Left ventricle myocardium superior (tissue), 1 donor: ENCODE measurements at regions not wholly inside any gene's neighbourhood (a gene's known extent, or its start where the extent isn't known, plus 50 kb on each side); places are given as distances from the start of the nearest gene placed in this dataset.
"Not testable (repeated sequence)": the region's sequence is repeated elsewhere in the genome, so short reads cannot be mapped to it uniquely, and the experiment has no call there.

Experiments
- ATAC-seq: fragments of 200-7000 bp; cut with Tn5 transposase; one replicate; pipeline ENCODE4 v1.9.1; 2020; ENCODE audit warnings: mild to moderate bottlenecking, moderate library complexity
- DNase-seq: peaks from one replicate; pipeline ENCODE4 v3.0.0-alpha.2; 2020
- intact Hi-C: fragments of 100-400 bp; cut with micrococcal nuclease; formaldehyde crosslinking; loops from one replicate; pipeline ENCODE4 v1.11.0; 2022
- donor health status: DM: no; HTN: yes; CAD: no; lungs with severe emphysema.

DNA sequence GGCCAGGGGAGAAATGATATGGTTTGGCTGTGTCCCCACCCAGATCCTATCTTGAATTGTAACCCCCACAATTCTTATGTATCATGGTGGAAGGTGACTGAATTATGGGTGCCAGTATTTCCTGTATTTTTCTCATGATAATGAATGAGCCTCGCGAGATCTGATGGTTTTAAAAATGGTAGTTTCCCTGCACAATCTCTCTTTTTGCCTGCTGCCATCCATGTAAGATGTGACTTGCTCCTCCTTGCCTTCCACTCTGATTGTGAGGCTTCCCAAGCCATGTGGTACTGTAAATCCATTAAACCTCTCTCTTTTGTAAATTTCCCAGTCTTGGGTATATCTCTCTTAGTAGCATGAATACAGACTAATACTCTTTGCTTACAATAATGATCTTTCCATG lies 1453.9 kb upstream of the B3GALT2 start:
- DNase-seq (no peak), ATAC-seq (no peak)
- intact Hi-C loops, result no loop called here

DNA sequence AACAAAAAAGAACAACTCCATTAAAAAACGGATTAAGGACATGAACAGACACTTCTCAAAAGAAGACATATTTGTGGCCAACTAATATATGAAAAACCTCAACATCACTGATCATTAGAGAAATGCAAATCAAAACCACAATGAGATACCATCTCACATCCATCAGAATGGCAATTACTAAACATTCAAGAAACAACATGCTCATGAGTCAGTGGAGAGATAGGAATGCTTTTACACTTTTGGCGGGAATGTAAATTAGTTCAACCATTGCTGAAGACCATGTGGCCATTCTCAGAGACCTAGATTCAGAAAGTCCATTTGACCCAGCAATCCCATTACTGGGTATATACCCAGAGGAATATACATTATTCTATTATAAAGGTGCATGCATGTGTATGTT lies 1442.6 kb upstream of the B3GALT2 start:
- DNase-seq (no peak), ATAC-seq (no peak)
- intact Hi-C loops, result no loop called here

DNA sequence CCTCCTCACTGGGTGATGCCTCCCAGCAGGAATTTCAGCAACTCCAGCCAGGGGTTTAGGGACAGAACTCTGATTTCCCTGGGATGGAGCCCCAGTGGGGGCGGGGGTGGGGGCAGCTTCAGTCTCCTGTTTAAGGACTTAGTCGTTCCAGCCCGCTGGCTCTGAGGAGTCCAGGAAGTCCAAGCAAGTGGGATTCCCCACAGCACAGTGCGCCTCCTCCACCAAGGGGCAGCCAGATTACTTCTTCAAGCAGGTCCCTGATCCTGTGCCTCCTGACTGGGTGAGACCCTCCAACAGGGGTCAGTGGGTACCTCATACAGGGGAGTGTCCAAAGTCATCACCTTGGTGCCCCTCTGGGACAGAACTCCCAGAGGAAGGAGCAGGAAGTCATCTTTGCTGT lies 1438.4 kb upstream of the B3GALT2 start:
- intact Hi-C loops, result no loop called here
- no peak for ATAC-seq
- DNase-seq, result no peak

DNA sequence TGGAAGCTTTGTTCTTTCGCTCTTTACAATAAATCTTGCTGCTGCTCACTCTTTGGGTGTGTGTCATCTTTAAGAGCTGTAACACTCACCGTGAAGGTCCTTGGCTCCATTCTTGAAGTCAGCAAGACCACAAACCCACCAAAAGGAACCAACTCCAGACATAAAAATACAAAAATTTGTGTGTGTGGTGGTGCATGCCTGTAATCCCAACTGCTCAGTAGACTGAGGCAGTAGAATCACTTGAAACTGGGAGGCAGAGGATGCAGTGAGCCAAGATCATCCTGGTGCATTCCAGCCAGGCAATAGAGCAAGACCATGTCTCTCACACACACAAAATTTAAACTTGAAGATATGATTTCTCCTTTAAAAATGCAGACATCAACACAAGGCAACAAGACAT lies 1431.7 kb upstream of the B3GALT2 start:
- no peak for ATAC-seq
- no peak for DNase-seq
- intact Hi-C loops, result no loop called here

DNA sequence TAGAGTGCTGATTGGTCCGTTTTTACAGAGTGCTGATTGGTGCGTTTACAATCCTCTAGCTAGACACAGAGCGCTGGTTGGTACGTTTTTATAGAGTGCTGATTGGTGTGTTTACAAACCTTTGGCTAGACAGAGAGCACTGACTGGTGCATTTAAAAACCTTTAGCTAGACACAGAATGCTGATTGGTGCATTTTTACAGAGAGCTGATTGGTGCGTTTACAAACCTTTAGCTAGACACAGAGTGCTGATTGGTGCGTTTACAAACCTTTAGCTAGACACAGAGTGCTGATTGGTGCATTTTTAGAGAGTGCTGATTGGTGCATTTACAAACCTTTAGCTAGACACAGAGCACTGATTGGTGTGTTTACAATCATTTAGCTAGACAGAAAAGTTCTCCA lies 1430.9 kb upstream of the B3GALT2 start:
- ATAC-seq, intact Hi-C loops, DNase-seq: not testable (repeated sequence)

DNA sequence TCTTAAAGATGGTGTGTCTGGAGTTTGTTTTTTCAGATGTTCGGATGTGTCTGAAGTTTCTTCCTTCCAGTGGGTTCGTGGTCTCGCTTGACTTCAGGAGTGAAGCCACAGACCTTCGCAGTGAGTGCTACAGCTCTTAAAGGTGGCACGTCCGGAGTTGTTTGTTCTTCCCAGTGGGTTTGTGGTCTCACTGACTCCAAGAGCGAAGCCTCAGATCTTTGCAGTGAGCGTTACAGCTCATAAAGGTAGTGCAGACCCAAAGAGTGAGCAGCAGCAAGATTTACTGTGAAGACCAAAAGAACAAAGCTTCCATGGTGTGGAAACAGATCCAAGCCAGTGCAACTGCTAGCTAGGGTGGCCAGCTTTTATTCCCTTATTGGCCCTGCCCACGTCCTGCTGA lies 1430.4 kb upstream of the B3GALT2 start:
- ATAC-seq, result no peak
- DNase-seq, result no peak
- intact Hi-C loops, result no loop called here

DNA sequence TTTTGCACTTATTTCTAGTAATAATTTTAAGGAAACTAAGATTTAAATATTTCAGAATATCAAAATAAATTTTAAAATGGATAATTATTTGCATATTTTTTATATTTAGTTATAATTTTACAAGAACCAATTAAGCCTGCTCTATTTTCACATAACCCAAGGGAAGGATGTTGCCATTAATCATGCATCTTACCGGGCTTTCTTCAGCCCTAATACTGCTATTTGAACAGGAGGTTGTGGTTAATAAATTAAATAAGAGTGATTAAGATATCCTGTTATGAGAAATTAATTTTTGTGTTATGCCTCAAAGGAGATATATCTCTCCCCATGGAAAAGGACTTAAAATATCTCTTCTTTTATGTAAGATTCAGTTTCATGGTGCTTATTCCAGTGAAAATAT lies 1415.8 kb upstream of the B3GALT2 start:
- no peak for ATAC-seq
- no peak for DNase-seq
- intact Hi-C loops, result no loop called here

DNA sequence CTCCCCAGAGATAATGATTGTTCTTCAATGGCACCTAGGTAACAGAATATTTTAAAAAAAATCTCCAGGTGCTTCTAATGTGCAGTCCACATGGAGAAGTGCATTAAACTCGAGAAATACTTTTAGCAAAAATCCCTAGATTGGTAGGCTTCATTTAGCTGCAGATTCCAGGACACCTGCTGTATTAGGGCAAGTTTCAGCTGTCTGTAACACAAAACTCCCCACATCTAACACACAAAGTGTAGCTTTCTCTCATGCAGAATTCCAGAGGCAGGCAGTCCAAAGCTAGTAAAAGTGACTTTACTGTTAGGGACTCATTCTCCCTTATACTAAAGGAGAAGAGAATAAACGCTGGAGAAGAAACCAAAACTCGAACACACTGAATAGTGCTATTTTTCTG lies 1414.3 kb upstream of the B3GALT2 start:
- DNase-seq (no peak), ATAC-seq (no peak)

DNA sequence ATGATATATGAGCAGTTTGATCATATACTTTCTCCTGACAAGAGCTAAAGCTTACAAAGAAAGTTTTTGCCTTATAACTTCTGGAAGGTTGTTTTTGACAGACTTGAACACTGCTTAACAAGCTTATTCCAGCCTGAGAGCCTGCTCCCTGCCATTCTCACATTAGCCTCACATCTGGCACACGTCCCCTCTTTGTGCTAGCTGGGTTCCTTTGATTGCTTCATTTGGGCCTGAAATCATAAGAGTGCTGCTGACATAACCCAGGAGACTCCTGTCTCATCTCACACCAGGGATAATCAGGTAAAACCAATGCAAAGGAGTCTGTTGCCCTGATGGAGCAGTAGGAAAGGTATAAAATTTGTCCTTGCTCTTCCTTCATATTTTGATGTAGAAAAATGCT lies 1411.7 kb upstream of the B3GALT2 start:
- intact Hi-C loops, result no loop called here
- peak; percentile 38 for ATAC-seq

More for the DNA sequence above, 1414.3 kb upstream of the B3GALT2 start:
- intact Hi-C loops, result no loop called here

DNA sequence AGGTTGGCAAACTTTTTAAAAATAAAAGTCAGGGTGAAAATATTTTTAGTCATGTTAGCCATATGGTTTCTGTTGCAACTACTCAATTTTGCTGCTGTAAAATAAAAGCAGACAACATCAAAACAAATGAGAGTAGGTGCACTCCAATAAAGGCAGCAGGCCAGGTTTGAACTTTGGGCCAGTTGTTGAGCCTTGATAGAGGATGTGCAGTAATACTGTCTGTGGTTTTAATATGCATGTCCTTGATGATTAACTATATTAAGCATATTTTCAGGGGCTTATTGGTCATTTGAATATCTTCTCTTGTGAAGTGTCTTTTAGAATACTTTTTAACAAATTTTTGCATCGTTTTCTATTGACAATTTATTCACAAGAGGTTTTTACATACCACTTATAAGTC lies 1399.9 kb upstream of the B3GALT2 start:
- intact Hi-C loops, result no loop called here
- ATAC-seq (no peak), DNase-seq (no peak)

More for the DNA sequence above, 1411.7 kb upstream of the B3GALT2 start:
- peak; percentile 29 for DNase-seq

DNA sequence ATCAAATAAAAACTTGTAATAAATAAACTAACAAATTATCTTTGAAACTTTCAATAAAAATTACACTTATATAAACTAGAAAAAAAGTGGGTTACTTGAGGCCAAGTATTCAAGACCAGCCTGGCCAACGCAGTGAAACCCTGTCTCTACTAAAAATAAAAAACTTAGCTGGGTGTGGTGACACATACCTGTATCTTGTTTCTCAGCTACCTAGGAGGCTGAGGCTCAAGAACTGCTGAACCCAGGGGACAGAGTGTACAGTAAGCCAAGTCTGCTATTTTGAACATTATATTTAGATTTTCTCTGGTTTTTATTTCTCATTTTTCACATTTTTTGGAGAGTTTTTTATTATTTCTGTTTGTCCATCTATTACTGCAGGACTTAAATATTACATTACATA lies 1397.6 kb upstream of the B3GALT2 start:
- ATAC-seq (no peak), DNase-seq (no peak)
- intact Hi-C loops, result no loop called here

DNA sequence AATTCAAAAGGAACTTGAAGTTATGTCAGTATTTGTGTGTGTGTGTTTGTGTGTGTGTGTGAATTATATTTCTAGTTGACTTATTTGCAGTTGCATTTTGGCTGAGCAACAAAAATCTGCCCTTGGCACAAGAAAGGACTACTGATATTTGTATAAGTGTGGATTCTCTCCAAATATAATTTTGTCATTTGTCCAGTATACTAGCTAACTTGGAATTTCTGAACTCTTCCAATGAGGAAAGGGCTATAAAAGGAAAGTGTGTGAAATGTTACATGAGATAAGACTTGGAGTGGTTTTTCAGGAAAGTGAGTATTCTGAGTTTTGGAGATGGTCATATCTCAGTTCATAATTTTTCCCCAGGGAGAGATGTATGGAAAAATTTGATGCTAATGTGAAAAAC lies 1384.1 kb upstream of the B3GALT2 start:
- DNase-seq, result no peak
- ATAC-seq, result no peak
- intact Hi-C loops, result no loop called here

DNA sequence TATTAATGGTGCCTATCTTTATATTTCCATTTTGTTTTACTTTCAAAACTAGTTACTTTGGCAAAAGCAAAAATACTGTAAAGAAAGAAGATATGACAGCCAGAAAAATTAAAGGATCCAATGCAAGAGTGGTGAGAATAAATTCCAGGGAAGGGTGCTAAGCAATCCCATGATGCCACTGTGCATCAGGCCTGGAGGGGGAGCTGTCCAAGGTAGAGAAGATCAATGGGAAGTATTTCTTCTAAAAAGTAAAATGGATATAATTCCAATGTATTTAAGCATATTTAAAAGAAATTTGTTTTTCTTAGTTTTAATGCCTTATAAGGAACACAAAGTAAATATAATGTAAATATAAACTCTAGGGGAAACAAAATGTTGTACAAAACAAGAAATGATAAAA lies 1382.2 kb upstream of the B3GALT2 start:
- DNase-seq, result no peak
- no peak for ATAC-seq

DNA sequence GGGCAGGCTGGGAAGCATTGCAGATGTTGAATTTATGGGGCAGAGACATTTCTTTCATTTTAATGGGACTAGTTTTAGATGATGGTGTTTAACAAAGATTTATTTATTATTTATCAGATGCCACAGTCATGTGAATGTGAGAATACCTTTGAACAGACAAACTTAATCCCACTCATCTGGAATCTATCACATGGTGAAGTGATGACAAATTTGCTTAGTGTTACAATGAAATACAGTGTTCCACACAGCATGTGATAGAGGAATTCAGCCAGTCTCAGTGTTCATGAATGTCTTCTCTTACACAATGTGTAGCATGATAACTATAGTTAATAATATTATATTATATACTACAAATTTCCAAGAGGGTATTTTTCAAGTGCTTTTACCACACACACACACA lies 1361.7 kb upstream of the B3GALT2 start:
- no peak for ATAC-seq
- intact Hi-C loops, result no loop called here
- no peak for DNase-seq

More for the DNA sequence above, 1382.2 kb upstream of the B3GALT2 start:
- intact Hi-C loops, result no loop called here

DNA sequence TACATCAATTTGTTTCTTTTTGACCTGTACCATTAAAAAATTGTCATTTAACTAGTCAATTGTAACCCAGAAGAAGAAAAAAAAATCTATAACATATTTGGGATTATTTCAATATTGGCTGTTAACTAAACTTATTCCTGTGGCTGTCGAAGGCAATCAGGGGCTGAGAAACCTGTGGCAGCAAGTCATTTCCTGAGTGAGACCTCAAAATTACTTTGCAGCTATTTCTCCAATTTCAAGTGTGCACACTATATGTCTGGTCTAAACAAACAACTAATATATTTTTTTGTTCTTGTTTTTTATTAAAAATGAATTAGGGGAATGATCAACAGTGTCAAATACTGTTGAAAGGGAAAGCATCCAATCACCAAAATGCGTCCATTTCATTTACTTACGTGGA lies 1357.6 kb upstream of the B3GALT2 start:
- DNase-seq (no peak), ATAC-seq (no peak)
- intact Hi-C loops, result no loop called here

DNA sequence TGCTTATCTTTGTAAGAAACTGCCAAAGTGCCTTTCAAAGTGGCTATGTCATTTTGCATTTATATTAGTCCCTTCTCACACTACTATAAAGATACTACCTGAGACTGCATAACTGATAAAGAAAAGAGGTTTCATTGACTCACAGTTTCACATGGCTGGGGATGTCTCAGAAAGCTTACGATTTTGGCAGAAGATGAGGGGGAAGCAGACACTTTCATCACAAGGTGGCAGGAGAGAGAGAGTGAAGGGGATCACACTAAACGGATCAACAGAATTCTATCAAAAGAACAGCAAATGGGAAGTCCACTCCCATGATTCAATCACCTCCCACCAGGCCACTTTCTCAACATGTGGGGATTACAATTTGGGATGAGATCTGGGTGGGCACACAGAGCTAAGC lies 1352.0 kb upstream of the B3GALT2 start:
- ATAC-seq (no peak), DNase-seq (no peak)
- intact Hi-C loops, result no loop called here

DNA sequence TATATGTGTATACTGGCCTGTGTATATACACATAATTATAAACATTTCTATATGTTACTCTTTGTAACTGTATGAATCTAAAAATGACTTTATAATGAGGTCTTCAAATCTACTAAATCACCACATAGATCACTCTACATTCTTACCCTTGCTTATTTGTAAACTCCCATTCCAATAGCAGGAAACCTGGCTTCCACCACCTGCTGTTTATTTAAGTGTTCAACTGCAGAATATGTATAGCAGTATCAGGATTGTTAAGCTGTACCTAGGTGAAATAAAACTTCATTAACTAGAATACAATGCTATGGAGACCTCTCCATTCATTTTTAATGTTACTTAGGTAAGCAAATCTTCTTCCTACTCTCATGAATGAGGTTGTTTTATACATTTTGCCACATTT lies 1351.1 kb upstream of the B3GALT2 start:
- ATAC-seq, result no peak
- no peak for DNase-seq
- intact Hi-C loops, result no loop called here

DNA sequence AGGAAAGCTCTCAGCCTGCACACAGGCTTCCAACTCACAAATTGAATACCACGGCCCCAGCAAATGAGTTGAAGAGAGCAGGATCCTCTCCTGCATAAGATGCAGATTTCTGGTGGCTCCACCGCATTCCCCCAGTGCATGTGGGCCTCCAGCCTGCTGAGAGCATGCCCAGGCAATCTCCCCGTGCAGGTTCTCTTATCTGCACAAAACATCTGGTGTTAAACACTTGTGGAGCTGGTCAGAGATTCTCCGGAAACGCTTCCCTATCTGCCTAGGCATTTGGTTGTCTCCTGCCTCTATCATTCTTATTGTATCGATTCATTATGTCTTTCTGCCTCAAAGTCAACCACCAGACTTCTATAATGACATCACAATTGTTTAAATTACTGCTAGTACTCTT lies 1349.0 kb upstream of the B3GALT2 start:
- intact Hi-C loops, result no loop called here
- DNase-seq (no peak), ATAC-seq (no peak)

DNA sequence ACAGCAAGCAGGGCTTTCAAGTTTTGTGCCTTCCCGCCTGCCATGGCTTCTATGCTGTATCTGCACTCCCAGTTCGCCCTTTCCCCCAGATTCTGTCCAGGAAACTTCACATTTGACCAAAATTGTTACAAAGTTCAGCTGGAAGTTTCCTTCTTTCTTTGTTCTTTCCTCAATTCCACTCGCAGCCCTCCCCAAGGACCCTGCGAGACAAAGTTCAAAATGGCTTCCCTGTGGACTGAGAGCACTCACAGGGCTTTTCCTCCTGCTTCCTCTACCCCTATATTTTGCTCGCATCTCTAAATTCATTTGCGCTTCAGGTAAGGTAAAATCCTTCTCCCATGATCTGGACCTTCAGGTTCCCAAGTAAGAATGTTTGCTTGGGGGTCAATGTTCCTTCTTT lies 1348.4 kb upstream of the B3GALT2 start:
- DNase-seq, result no peak
- intact Hi-C loops, result no loop called here
- no peak for ATAC-seq

DNA sequence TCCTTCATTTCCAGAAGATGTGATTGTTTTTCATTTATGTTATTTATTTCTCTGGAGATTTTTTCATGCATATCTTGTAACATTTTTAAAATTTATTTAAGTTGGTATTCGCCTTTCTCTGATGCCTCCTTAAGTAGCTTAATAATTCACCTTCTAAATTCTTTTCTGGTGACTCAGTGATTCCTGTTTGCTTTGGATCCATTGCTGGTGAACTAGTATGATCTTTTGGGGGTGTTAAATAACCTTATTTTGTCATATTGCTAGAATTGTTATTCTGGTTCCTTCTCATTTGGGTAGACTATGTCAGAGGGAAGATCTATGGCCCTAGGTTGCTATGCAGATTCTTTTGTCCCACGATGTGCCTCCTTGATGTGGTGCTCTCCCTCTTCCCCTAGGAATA lies 1347.2 kb upstream of the B3GALT2 start:
- intact Hi-C loops, result no loop called here
- ATAC-seq (no peak), DNase-seq (no peak)

DNA sequence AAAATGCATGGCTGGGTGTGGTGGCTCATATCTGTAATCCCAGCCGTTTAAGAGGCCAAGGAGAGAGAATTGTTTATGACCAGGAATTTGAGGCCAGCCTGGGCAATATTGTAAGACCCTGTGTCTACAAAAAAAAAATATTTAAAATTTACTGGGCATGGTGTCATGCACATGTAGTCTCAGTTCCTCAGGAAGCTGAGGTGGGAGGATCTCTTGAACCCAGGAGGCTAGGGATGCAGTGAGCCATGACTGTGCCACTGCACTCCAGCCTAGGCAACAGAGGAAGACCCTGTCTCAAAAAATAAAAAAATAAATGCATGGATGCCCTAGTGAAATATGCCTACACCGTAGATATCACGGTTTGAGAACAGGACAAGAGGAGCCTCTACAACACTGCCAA lies 1331.2 kb upstream of the B3GALT2 start:
- intact Hi-C loops, result no loop called here
- DNase-seq (no peak), ATAC-seq (no peak)

DNA sequence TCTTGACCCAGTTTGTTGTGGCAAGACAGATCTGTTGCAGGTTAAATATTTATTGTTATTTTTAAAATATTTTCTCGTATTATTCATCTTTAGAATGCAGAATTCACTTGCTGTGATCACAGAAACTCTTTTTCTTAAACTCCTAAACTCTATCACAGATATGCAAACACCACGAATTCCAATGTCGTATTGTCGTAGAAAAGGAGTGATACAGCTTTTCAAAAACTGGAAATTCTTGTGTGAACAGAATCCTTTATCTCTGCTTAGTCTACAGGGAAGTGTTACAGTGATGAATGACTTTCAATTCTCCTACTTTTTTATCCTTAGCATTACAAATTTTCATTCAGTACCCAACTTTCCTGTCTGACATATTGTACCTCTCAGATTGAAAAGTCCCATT lies 1329.5 kb upstream of the B3GALT2 start:
- intact Hi-C loops, result no loop called here
- DNase-seq (no peak), ATAC-seq (no peak)
